B cell (primary cell): ENCODE measurements at regions not wholly inside any gene's neighbourhood (a gene's known extent, or its start where the extent isn't known, plus 50 kb on each side); places are given as distances from the start of the nearest gene placed in this dataset.

Experiments used
- CTCF ChIP-seq: fragments of 200-600 bp; IDR thresholded peaks from one replicate; pipeline ENCODE4 v1.8.0; 2022; ENCODE audit warnings: antibody characterized with exemption, mild to moderate bottlenecking
- EZH2 ChIP-seq: IDR thresholded peaks from 2 replicates; pipeline ENCODE4 v1.6.1; 2012; ENCODE audit warnings: borderline replicate concordance, low read depth, mild to moderate bottlenecking, moderate library complexity, low read length; ENCODE audit not compliant: insufficient read depth, poor library complexity, severe bottlenecking

- TF ChIP-seq EZH2: no peak
- TF ChIP-seq CTCF: no peak
These were observed 330.4 kb upstream of the SMIM21 start for GRCh38 chr18:75757951-75758350.
